Left kidney (tissue), 1 donor: ENCODE measurements at regions not wholly inside any gene's neighbourhood (a gene's known extent, or its start where the extent isn't known, plus 50 kb on each side); places are given as distances from the start of the nearest gene placed in this dataset.

Experiments used
- DNase-seq: peaks from one replicate; pipeline ENCODE4 v3.0.0-alpha.2; 2013

GRCh38 chr9:90025816-90026215, 421.0 kb downstream of the GADD45G start:
- DNase-seq = no peak

- DNase-seq = no peak
Observed at GRCh38 chr9:90027296-90027790, 422.5 kb downstream of the GADD45G start.

GRCh38 chr9:90029386-90029785, 424.6 kb downstream of the GADD45G start:
- DNase-seq = no peak

- no peak for DNase-seq
Observed at GRCh38 chr9:90029996-90030395, 425.2 kb downstream of the GADD45G start.

GRCh38 chr9:90032296-90033027, 427.6 kb downstream of the GADD45G start:
- no peak for DNase-seq

GRCh38 chr9:90033028-90033650, 428.3 kb downstream of the GADD45G start:
- no peak for DNase-seq

GRCh38 chr9:90034071-90034470, 429.3 kb downstream of the GADD45G start:
- DNase-seq = no peak

GRCh38 chr9:90035471-90035870, 430.7 kb downstream of the GADD45G start:
- DNase-seq = no peak

GRCh38 chr9:90037146-90037797, 432.5 kb downstream of the GADD45G start:
- DNase-seq = no peak

- DNase-seq = peak; percentile 59
Observed at GRCh38 chr9:90038763-90039162, 434.0 kb downstream of the GADD45G start.

GRCh38 chr9:90044263-90044662, 439.5 kb downstream of the GADD45G start:
- no peak for DNase-seq

- no peak for DNase-seq
Observed at GRCh38 chr9:90044710-90045151, 439.9 kb downstream of the GADD45G start.

GRCh38 chr9:90046317-90046861, 441.6 kb downstream of the GADD45G start:
- no peak for DNase-seq

GRCh38 chr9:90047828-90048227, 443.0 kb downstream of the GADD45G start:
- no peak for DNase-seq

- DNase-seq = no peak
Observed at GRCh38 chr9:90052366-90052765, 447.6 kb downstream of the GADD45G start.

- no peak for DNase-seq
Observed at GRCh38 chr9:90053027-90053426, 448.2 kb downstream of the GADD45G start.

GRCh38 chr9:90054810-90055209, 450.0 kb downstream of the GADD45G start:
- DNase-seq = no peak

- no peak for DNase-seq
Observed at GRCh38 chr9:90055226-90055625, 450.4 kb downstream of the GADD45G start.

GRCh38 chr9:90057361-90057760, 452.5 kb downstream of the GADD45G start:
- no peak for DNase-seq

- no peak for DNase-seq
Observed at GRCh38 chr9:90058182-90058763, 453.5 kb downstream of the GADD45G start.

- DNase-seq = no peak
Observed at GRCh38 chr9:90059436-90059835, 454.6 kb downstream of the GADD45G start.

GRCh38 chr9:90060256-90060655, 455.4 kb downstream of the GADD45G start:
- no peak for DNase-seq
